Amniotic epithelial cell (primary cell): ENCODE measurements at regions not wholly inside any gene's neighbourhood (a gene's known extent, or its start where the extent isn't known, plus 50 kb on each side); places are given as distances from the start of the nearest gene placed in this dataset.
"Not testable (repeated sequence)": the region's sequence is repeated elsewhere in the genome, so short reads cannot be mapped to it uniquely, and the experiment has no call there.

ENCODE experiments used
- DNase-seq: peaks from one replicate; pipeline ENCODE4 v3.0.0-alpha.2; 2010; ENCODE audit warnings: low read depth

GRCh38 chr1:232134365-232134764 is 495.6 kb downstream of the SIPA1L2 start:
- DNase-seq = no peak

- no peak for DNase-seq
Measured at GRCh38 chr1:232132572-232132971, 497.4 kb downstream of the SIPA1L2 start.

- DNase-seq = no peak
Measured at GRCh38 chr1:232131715-232132391, 498.1 kb downstream of the SIPA1L2 start.

- DNase-seq = no peak
Measured at GRCh38 chr1:232130815-232131480, 499.0 kb downstream of the SIPA1L2 start.

- DNase-seq = peak; percentile 70
Measured at GRCh38 chr1:232127190-232127589, 500.6 kb downstream of the DISC1 start.

GRCh38 chr1:232123775-232124659 is 497.4 kb downstream of the DISC1 start:
- peak; percentile 24 for DNase-seq

GRCh38 chr1:232117903-232118302 is 491.3 kb downstream of the DISC1 start:
- not testable (repeated sequence) for DNase-seq

- DNase-seq = no peak
Measured at GRCh38 chr1:232114985-232115384, 488.4 kb downstream of the DISC1 start.

- no peak for DNase-seq
Measured at GRCh38 chr1:232112076-232112475, 485.5 kb downstream of the DISC1 start.

GRCh38 chr1:232111611-232112010 is 485.0 kb downstream of the DISC1 start:
- DNase-seq = no peak

GRCh38 chr1:232110281-232111090 is 483.9 kb downstream of the DISC1 start:
- peak; percentile 37 for DNase-seq

- no peak for DNase-seq
Measured at GRCh38 chr1:232109391-232109790, 482.8 kb downstream of the DISC1 start.

- no peak for DNase-seq
Measured at GRCh38 chr1:232108598-232108997, 482.0 kb downstream of the DISC1 start.

- no peak for DNase-seq
Measured at GRCh38 chr1:232106415-232106814, 479.8 kb downstream of the DISC1 start.

GRCh38 chr1:232105561-232105960 is 479.0 kb downstream of the DISC1 start:
- no peak for DNase-seq

GRCh38 chr1:232101231-232101630 is 474.6 kb downstream of the DISC1 start:
- DNase-seq = no peak

GRCh38 chr1:232096751-232097150 is 470.2 kb downstream of the DISC1 start:
- DNase-seq = no peak
